Fibroblast of skin of abdomen (primary cell): ENCODE measurements at regions not wholly inside any gene's neighbourhood (a gene's known extent, or its start where the extent isn't known, plus 50 kb on each side); places are given as distances from the start of the nearest gene placed in this dataset.

Experiments
- DNase-seq: peaks from one replicate; pipeline ENCODE4 v3.0.0-alpha.2; 2013

DNA sequence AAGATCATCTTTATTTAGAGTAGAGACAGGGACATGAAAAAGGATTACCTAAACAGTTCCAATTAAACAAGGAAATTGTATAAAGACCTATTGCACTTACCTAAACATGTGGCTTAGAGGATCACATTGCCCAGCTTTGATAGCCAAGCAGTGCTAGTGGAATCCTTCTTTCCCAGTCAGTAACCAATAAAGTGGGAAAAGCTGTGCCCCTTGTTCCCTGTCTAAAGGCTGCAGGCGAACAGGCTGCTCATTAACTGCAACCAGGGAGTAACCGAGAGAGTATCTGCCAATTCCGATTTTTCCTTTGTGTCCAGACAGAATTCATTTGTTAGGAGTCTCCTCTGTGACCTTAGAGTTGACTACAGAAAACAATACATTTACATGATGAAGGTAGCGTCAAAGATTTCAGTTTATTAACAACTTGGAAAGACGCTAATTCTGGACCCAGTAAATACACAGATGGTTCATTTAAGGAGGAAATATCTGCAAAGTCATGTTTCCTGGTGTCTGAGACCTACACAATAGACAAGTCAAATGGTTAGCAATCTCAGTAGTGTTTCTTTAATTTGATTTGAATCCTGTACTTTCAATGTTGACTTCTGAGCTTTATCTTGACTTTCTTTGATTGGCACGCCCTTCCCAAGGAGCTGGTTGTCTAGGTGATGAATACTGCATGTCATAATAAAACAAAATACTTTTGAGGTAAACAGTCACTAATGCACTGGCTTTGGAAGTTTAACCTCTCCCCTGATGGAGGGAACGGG, 57.3 kb upstream of the MET start:
- DNase-seq: no peak

DNA sequence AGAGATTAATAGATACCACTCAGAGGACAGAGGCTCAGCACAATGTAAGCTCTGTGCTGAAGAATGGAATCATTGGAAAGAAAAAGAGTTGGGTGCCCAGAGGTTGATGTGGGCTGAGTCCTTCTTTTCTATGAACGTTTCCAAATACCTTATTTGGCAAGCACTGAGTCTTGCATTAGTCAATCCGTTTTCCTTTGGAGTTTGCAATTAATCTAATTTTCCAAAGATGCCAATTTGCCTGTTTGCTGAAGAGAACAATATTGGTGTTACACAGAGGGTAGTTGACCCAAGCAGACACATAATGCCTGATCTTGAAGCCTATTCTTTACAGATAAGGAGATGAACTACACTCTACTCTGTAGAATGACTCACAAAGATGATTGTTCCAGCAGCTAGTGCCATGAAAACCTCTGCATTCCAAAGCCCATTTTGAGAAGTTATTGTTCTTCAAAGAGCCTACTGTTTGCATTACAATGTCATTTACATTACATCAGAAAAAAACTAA, 55.4 kb upstream of the MET start:
- DNase-seq: peak; percentile 33

DNA sequence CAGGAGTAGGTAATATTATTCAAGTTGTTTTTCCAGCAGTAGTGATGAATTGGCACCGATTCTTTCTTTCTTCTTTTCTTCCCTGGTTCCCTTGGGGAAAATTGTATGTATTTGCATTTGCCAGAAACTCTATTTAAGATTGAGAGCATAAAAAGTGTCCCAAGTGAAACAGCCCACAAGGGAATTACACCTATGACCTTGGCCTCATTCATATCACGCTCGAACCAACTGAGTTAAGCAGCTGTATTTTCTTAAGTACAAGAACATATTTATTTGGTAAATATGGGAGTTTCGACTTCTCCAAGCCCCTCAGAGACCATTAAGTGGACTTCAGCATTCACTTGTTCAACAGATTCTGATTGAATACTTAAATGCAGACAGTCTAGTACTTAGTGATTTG, 54.1 kb upstream of the MET start:
- DNase-seq: no peak

DNA sequence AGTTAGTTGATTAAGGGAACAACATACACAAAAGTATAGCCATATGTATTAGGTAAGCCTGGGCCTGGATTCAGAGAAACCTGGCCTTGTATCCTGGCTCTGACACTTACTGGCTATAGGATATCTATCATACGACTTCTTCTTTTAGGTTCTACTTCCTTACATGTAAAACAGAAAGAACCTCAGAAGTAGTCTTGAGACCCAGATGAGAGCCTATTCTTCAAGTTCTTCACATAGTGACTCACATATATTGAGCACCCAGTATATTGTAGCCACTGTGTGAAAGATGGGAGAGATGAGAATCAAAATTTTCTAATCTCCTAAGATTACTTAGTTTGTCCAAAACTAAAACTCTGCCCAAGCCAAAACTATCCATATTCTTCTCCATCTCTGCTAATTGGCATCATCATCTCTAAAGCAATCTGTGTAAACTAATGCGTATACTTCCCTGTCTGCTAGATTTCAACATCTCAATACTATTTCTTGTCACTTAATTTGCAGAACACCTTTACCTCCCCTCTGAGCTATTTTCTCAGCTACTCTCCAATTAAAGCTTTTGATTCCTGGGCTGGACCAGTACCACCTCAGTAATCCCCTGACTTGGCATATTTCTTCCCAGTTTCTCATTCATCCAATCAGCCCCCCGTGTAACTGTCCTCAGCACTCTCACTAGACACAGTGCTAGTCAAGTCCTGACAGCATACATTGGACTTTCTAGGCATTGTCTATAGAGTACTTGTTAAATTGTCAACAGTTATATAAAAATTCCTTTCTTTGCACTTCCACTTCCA, 53.5 kb upstream of the MET start:
- no peak for DNase-seq

DNA sequence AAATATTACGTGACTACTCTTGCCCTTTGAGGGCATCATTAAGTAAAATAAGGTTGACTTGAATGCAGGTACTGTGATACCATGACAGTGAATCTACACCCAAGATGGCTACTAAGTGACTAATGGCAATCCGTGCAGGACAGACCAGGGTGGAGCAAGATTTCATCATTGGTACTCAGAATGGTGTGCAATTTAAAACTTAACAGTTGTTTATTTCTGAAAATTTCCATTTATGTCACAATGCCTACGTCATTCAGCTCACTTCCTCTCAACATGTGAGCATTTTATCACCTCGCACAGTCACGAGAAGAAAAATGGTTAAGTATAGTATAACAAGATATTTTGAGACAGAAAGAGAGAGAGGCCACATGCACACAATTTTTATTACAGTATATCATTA, 50.3 kb upstream of the MET start:
- no peak for DNase-seq
